ENCODE measurements at regions not wholly inside any gene's neighbourhood (a gene's known extent, or its start where the extent isn't known, plus 50 kb on each side); places are given as distances from the start of the nearest gene placed in this dataset.

- H3K4me2 ChIP-seq, result no peak overlapping the region
- H3K36me3 ChIP-seq, result no peaks in the 10 kb centered on the region
- no peak overlapping the region for H3K4me3 ChIP-seq
- H3K27me3 ChIP-seq, result no peaks in the 10 kb centered on the region
- no peak overlapping the region for H3K27ac ChIP-seq
- no peak for TF ChIP-seq Cebpa-rat (IDR thresholded peaks at IDR 0.05)
- H3K4me1 ChIP-seq, result peaks cover 11 to 22% (median 16%) of the 10 kb centered on the region in 10 experiments
- no peaks in the 10 kb centered on the region for H3K9me3 ChIP-seq (replicated peaks in 1 of 11)
- no peaks in the 10 kb centered on the region for H4K20me1 ChIP-seq
- no peak overlapping the region for H3K9ac ChIP-seq
Observed at GRCh38 chr12:116415408-116416108, 138.1 kb upstream of the MED13L start.

- Histone ChIP-seq H4K20me1 (no peaks in the 10 kb centered on the region), H3K9ac (no peak overlapping the region)
Observed at GRCh38 chr12:116416166-116416565, 138.7 kb upstream of the MED13L start.

GRCh38 chr12:116418551-116418950 is 140.6 kb upstream of the MAP1LC3B2 start:
- Histone ChIP-seq H4K20me1 (no peaks in the 10 kb centered on the region), H3K4me2 (0 out of 22 replicates have a peak overlapping the region, but pooled peaks of 1 of the 11 experiments have one; percentile 4), H3K9me3 (replicated peaks in 1 of 11) (peaks cover 9 to 14% (median 12%) of the 10 kb centered on the region in 11 experiments; a peak in 21 of 22 replicates), H3K27me3 (no peaks in the 10 kb centered on the region), H3K9ac (no peak overlapping the region), H3K36me3 (no peaks in the 10 kb centered on the region), H3K27ac (no peak overlapping the region), H3K4me3 (no peak overlapping the region), H3K4me1 (peaks cover 0 to 5% (median 0%) of the 10 kb centered on the region in 10 experiments; a peak in 3 of 20 replicates)
- no peak for TF ChIP-seq Cebpa-rat (IDR thresholded peaks at IDR 0.05)

More at GRCh38 chr12:116416166-116416565, 138.7 kb upstream of the MED13L start:
- no peak overlapping the region for H3K4me3 ChIP-seq
- H3K36me3 ChIP-seq, result no peaks in the 10 kb centered on the region
- H3K27me3 ChIP-seq, result no peaks in the 10 kb centered on the region
- H3K9me3 ChIP-seq (replicated peaks in 1 of 11), result no peaks in the 10 kb centered on the region
- H3K27ac ChIP-seq, result no peak overlapping the region
- H3K4me1 ChIP-seq, result peaks cover 5 to 16% (median 10%) of the 10 kb centered on the region in 10 experiments
- no peak overlapping the region for H3K4me2 ChIP-seq
- no peak for TF ChIP-seq Cebpa-rat (IDR thresholded peaks at IDR 0.05)

- no peak overlapping the region for H3K4me3 ChIP-seq
- H3K9me3 ChIP-seq (replicated peaks in 1 of 11), result peaks cover 9 to 14% (median 12%) of the 10 kb centered on the region in 11 experiments; a peak in 21 of 22 replicates
- no peak overlapping the region for H3K9ac ChIP-seq
- H4K20me1 ChIP-seq, result no peaks in the 10 kb centered on the region
- H3K27me3 ChIP-seq, result no peaks in the 10 kb centered on the region
- H3K27ac ChIP-seq, result no peak overlapping the region
- H3K4me1 ChIP-seq, result peaks cover 0 to 5% (median 0%) of the 10 kb centered on the region in 10 experiments; a peak in 3 of 20 replicates
- no peak overlapping the region for H3K4me2 ChIP-seq
- H3K36me3 ChIP-seq, result no peaks in the 10 kb centered on the region
- TF ChIP-seq Cebpa-rat (IDR thresholded peaks at IDR 0.05), result no peak
Observed at GRCh38 chr12:116420227-116420880, 138.8 kb upstream of the MAP1LC3B2 start.

- Histone ChIP-seq H4K20me1 (no peaks in the 10 kb centered on the region), H3K4me3 (no peak overlapping the region), H3K36me3 (no peaks in the 10 kb centered on the region), H3K27ac (no peak overlapping the region), H3K27me3 (no peaks in the 10 kb centered on the region), H3K9ac (no peak overlapping the region), H3K4me1 (peaks cover 0 to 5% (median 0%) of the 10 kb centered on the region in 10 experiments; a peak in 3 of 20 replicates), H3K4me2 (no peak overlapping the region), H3K9me3 (replicated peaks in 1 of 11) (peaks cover 9 to 14% (median 12%) of the 10 kb centered on the region in 11 experiments; a peak in 21 of 22 replicates)
- no peak for TF ChIP-seq Cebpa-rat (IDR thresholded peaks at IDR 0.05)
Observed at GRCh38 chr12:116421785-116422538, 137.2 kb upstream of the MAP1LC3B2 start.

GRCh38 chr12:116423094-116423493 is 136.1 kb upstream of the MAP1LC3B2 start:
- H3K4me1 ChIP-seq, result peaks cover 0 to 5% (median 0%) of the 10 kb centered on the region in 10 experiments; a peak in 3 of 20 replicates
- H3K9ac ChIP-seq, result no peak overlapping the region
- H3K4me2 ChIP-seq, result no peak overlapping the region
- peaks cover 9 to 14% (median 12%) of the 10 kb centered on the region in 11 experiments; a peak in 21 of 22 replicates for H3K9me3 ChIP-seq (replicated peaks in 1 of 11)
- H4K20me1 ChIP-seq, result no peaks in the 10 kb centered on the region
- H3K27me3 ChIP-seq, result no peaks in the 10 kb centered on the region
- H3K4me3 ChIP-seq, result no peak overlapping the region
- H3K36me3 ChIP-seq, result no peaks in the 10 kb centered on the region
- H3K27ac ChIP-seq, result no peak overlapping the region
- TF ChIP-seq Cebpa-rat (IDR thresholded peaks at IDR 0.05), result no peak

GRCh38 chr12:116425256-116426193 is 133.7 kb upstream of the MAP1LC3B2 start:
- Histone ChIP-seq H3K27me3 (no peaks in the 10 kb centered on the region), H3K4me1 (no peaks in the 10 kb centered on the region), H3K9ac (no peak overlapping the region), H3K4me2 (no peak overlapping the region), H3K27ac (no peak overlapping the region), H3K36me3 (no peaks in the 10 kb centered on the region), H3K4me3 (no peak overlapping the region), H3K9me3 (replicated peaks in 1 of 11) (peaks cover 9 to 14% (median 12%) of the 10 kb centered on the region in 11 experiments; a peak in 21 of 22 replicates), H4K20me1 (no peaks in the 10 kb centered on the region)
- TF ChIP-seq Cebpa-rat (IDR thresholded peaks at IDR 0.05), result no peak

GRCh38 chr12:116426391-116427136 is 132.6 kb upstream of the MAP1LC3B2 start:
- no peak overlapping the region for H3K9ac ChIP-seq
- TF ChIP-seq Cebpa-rat (IDR thresholded peaks at IDR 0.05), result no peak
- H3K4me1 ChIP-seq, result no peaks in the 10 kb centered on the region
- H3K27ac ChIP-seq, result no peak overlapping the region
- H3K4me2 ChIP-seq, result no peak overlapping the region
- peaks cover 6 to 13% (median 10%) of the 10 kb centered on the region in 11 experiments; a peak in 21 of 22 replicates for H3K9me3 ChIP-seq (replicated peaks in 1 of 11)
- no peak overlapping the region for H3K4me3 ChIP-seq
- H3K27me3 ChIP-seq, result no peaks in the 10 kb centered on the region
- H3K36me3 ChIP-seq, result no peaks in the 10 kb centered on the region
- H4K20me1 ChIP-seq, result no peaks in the 10 kb centered on the region
